SKM-1 (cell line): ENCODE measurements at regions not wholly inside any gene's neighbourhood (a gene's known extent, or its start where the extent isn't known, plus 50 kb on each side); places are given as distances from the start of the nearest gene placed in this dataset.

Experiments used
- DNase-seq: peaks from one replicate; lab custom pipeline; 2025; ENCODE audit not compliant: unreplicated experiment; lab: John Stamatoyannopoulos, UW

DNA sequence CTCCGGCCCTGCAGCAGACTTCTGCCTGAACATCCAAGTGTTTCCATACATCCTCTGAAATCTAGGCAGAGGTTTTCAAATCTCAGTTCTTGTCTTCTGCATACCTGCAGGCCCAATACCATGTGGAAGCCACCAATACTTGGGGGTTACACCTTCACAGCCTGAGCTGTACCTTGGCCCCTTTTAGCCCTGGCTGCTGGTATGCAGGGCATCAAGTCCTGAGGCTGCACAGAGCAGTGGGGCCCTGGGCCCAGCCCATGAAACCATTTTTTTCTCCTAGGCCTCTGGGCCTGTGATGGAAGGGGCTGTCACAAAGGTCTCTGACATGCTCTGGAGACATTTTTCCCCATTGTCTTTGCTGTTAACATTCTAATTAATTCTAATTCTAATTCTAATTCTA is 680.6 kb downstream of the ELAVL2 start:
- DNase-seq = no peak

DNA sequence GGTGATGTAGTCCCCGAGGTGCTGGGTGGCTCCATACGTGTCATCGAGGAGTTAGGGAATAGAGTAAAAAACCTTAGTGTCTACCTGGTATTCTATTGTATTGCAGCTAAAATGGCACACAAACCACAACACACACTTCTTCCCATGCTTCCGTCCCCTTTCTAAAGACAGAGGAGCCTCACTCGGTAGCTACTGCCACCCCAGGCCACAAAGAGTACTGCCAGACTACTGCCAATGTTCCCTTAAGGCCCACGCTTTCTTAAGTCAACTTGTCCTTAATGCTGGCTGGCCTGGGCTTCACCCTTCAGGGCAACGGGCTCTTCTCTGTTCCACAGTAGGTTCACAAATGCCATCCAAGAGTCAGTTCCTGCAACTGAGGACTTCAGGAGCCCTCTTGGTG is 673.0 kb downstream of the ELAVL2 start:
- DNase-seq = no peak

DNA sequence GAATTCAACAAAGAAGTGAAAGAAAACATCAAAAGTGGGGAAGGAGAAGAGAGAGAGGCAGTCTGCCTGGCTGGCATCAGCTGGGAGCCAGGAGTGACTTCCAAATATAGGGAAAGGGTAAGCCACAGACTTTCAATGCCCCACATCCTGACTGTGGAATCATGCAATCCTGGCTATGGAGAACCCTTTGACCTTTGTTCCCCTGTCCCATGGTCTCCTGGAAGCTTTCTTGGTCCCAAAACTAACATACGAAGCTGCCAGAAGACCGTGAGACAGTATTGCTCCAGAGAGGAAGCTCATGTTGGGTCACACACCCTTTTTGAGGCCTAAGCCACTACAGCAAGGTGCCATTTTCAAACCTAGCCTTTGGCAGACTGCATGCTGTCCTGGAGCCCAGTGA is 665.5 kb downstream of the ELAVL2 start:
- DNase-seq = no peak

DNA sequence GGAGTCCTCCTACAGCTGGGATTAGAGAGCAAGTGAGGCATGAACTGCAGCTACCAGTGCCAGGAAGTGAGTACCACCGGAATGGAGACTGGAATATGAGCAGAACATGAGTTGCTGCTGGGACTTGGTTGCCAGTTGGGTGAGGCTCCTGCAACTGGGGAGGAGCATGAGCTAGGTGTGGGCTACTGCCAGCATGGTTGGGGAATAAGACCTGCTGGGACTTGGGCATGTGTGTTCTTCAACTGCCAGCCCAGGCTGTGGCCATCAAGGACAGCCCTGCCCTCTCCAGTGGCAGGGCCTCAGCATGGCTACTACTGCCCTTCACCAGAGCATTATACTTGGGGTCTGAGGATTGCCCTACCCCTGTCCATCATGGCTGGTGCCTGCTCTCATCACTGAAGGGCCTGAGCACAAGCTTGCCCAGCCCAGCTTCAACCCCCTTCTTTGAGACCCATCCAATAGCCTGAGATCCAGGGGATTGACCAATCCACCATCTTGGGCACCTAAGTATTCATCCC is 665.0 kb downstream of the ELAVL2 start:
- no peak for DNase-seq

DNA sequence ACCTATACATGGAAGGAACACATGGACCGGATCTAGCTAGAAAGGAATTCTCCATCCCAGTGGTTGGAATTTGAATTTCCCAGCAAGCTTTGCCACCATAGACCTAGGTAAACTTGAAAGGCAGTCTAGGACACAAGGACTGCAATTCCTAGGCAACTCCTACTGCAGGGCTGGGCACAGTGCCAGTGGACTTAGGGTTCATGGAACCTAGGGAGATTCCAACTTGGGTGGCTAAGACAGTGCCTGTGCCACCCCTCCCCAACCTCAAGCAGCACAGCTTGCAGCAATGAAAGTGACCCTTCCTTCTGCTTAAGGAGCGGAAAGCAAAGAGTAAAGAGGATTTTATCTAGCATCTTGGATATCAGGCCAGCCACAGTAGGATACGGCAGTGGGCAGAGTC is 663.3 kb downstream of the ELAVL2 start:
- no peak for DNase-seq

DNA sequence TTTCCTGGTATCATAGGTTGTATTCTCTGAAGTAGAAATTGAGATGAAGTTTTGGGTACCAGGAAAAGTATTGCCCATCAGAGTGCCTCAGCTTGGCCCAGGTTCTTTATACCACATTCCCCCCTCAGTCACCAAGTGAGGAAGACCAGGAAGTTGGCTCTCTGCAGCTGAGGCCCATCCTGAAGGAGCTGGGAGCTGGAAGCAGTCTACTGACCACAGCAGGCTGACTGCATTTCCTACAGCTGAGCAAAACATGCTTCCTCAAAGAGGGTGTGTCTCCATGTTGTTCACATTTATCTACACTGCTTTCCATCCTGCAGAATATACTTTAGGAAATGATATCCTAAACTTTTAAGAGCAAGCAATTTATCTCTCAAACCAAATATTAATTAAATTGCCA is 654.6 kb downstream of the ELAVL2 start:
- no peak for DNase-seq

DNA sequence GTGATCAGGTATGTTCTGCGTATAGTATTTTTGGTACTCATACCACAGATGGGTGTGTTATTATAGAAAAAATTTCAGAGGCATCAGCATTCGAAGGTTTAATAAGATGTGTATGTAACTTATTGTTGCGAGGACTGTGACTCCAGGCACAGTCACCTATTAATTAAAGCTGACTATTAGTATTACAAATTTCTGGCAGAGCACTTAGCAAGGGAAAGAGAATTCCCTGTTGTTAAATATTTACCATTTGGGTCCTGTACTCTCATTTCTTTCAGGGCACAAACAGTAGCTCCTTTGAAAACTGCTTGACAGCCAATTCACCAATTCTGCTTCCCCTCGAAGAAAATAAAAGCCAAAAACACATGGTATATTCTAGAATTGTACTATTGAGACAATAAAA is 653.8 kb downstream of the ELAVL2 start:
- no peak for DNase-seq

DNA sequence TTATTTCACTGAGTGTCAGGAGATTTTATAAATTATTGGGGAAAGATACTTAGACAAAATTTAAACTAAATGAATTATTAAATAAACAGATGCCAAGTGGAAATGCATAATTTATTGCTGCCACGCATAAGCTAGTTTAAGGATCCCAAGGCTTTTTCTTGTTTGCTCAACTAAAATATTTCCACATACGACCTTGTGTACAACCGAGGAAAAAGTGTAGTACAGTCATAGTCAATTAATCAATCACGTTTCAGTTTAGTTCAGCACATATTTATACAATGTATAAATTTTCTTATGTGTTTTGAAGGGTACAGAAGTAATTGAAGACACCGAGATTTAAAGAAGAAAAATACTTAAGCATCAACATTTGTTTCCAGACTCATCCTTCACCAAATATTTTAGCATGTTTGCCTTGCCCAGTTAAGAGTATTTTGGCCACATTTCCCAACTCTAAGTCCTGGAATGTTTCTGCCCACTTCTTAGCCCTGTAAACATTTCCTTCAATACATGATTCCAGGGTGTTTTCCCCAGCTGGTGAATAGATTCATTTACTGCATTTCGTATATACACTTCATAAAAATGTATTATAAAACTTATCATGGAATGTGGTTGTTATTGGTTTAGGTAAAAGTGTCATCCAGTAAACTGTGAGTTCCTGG is 652.9 kb downstream of the ELAVL2 start:
- no peak for DNase-seq

DNA sequence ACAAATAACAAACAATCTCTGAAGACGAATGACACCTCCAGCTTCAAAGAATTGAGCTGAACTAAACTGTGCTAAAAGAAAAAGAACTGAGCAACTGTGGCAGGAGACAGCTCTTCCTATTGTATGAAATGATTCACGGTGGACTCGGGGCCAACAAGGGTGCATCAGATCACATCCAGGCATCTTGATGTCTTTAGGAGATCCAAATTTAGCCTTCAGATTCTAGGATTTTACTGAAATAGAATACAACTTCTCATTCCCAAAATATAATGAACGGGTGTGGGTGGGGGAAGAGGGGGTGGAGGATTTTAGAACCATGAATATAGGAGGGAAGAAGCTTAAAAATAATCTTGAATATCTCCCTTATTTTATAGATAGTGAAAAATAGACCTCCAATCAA is 631.8 kb downstream of the ELAVL2 start:
- DNase-seq = no peak

DNA sequence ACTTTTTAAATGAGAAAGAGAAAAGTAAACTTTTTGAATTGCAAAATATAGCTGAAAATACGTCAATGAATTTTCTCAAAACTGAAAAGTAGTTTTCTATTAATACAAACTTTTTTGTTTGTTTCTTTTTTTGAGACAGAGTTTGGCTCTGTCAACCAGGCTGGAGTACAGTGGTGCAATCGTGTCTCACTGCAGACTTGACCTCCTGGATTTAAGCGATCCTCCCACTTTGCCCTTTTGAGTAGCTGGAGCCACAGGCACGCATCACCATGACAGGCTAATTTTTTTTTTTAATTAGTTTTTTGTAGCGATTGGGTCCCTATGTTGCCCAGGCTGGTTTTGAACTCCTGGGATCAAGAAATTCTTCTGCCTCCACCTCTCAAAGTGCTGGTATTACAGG is 610.4 kb downstream of the ELAVL2 start:
- no peak for DNase-seq

DNA sequence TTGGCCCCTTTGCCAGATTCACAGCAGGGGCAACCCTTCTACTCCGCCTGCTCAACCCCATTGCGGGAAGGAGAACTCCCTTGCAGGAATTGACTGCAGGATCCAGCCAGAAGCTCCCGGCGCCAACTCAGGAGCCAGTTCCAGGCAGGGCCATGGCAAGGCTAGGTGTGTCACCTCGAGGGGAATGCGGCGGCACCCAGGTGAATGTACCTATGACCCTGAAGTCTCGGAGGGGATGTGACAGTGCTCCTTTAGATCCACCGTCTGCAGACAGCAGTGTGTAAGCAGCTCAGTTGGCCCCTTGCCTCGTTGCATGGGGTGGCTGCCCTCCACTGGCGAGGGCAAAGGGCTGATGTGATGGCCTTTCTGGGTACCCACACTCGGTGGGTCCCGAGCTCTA is 606.6 kb downstream of the ELAVL2 start:
- DNase-seq = no peak

DNA sequence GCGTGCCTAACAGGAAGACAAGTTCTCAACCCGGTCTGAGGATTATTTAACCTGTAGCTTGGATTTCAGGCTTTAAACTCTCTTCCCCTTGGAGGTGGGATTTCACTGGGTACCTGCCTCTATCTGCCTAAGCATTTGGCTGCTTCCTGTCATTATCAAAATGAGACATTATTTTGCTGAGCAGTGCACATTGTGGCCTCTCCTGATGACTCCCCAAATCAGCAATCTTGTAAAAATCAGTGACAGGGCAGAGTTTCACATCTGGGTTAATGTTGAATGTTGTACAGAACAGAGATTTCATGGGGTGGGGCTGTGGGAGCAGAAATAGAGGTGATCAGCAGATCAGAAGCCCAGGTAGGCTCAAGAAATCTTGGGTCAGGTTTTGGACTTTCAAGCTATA is 605.9 kb downstream of the ELAVL2 start:
- no peak for DNase-seq

DNA sequence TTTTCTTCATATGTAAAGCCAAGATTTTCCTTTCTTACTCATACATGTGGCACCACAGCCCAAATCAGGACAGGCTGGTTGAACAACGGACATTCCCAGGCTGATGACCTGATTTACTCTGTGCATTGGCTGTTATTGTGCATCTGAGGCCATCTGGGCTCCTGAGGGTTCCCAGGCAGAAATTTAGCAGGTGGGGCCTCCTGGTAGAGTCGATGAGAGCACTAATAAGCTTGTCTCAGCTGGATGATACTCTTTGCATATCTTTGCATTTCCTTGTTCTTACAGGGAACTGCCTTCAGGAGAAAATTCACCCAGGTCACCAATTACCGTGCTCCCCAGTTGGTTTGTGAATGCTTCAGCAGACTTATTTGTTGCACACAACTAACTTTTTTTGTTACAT is 605.1 kb downstream of the ELAVL2 start:
- no peak for DNase-seq

DNA sequence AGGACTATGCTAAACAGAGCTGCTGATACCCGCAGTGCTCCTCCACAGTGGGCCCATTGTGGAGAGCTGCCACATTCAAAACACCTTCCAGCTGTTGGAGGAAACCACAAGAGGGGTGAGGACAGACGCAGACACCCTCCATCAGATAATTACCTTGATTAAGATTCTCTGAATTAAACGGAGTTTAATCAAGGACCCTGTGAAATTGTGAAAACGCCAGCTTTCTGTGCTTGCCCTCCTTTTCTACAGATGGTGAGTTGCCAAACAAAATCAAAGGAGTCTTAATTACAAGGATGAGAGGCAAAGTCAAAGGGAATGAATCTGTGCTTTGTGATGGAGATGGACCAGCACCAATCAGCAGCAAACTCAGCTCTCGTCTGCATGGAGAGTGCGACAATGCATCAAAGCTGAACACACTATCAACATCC is 596.1 kb downstream of the ELAVL2 start:
- no peak for DNase-seq

DNA sequence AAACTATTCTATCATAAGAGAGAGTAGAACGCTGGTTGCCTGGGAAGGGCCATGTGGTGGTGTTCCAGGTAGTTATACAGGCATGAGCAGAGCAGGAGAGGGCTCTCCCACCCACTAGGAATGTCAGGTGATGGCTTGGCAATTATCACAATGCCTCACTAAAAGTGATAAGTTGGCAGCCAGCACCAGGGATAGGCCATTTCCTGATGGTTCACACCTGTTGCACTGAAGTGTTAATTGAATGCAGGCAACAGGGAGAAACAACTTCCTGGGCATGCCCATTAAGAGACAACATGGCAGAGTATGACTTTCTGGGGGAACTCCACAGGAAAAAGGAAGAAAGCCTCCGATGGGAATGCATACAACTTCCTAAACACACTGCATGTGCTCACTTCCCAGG is 593.2 kb downstream of the ELAVL2 start:
- DNase-seq = no peak

DNA sequence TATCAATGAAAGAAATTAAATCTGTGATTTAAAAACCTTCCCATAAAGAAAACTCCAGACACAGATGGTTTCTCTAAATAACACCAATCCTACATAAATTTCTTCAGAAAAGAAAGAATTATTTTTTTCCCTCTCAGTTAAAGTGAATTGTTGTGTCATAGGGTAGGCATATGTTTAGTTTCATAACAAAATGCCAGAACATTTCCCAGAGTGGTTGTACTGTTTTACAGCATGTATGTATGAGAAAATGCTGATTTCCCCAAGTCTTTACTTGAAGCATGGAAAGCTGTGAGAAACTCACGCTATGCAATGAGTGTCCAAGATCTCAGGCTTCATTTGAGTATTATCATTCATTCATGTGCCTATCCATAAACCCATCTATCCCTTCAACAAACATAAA is 582.5 kb downstream of the ELAVL2 start:
- DNase-seq = no peak

DNA sequence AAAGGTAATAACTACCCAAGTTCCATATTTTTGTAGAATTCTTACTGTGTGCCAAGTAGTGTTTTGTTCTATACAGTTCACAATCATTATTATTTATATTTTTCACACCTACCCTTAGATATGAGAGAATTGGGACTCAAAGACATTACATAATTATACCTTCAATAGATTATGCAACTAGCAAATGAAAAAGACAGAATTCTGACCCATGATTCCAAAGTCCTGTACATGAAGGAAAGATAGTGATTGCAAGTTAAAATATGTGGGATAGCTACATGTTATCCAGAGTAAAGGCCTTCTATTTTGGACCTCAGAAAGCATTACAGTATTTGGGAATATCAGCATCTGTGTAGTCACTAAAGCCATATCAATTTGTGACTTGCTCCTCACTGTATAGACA is 581.0 kb downstream of the ELAVL2 start:
- DNase-seq = no peak

DNA sequence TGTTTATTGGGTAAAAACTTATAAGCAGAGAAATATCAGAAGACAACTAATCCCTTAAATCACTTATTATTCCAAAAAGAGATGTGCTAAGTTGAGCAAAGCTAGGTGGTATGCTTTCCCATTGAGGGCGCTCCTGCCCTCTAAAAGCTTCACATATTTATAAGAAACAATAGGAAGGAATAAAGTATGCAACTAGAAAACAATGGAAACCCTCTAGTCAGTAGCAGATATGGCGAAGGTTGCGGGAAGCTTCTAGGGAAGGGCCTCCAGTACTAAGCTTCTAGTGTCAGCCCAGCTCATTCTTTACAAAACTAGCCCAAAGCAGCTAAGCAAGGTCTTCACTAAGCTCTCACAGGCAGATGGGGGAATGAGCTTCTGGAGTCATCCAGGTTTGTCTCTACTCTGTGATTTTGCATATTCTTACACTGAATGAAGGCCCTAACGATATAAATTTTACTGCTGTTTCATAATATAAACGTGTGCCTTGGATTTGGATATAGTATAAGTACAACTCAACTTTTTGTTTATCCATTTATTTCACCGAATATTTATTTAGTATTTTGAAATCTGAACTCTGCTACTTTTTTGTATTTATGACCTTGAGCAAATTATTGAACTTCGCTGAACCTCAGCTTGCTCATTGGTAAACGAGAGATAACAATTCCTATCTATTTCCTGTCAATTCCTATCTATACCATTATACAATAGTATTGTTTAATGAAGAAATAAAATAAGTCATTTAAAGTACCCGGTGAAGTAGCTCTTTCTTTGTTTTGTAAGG is 571.4 kb downstream of the ELAVL2 start:
- DNase-seq = no peak

DNA sequence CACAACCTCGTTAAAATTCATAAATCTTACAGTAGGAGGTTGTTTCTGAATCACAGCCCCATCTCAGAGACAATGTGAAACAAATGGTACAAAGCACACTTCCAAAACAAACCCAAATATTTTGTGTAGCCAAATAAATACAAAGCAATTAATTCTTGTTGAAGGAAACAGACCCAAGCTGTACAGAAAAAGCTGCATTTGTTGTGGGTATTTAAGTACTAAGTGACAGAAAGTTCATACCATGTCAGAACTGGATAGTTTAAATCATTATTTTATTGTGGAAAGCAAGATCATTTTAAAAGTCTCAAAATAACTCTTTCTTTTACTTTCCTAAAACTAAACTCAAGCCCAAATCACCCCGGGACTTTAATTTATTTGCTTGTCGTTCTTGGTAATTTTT is 570.7 kb downstream of the ELAVL2 start:
- no peak for DNase-seq

DNA sequence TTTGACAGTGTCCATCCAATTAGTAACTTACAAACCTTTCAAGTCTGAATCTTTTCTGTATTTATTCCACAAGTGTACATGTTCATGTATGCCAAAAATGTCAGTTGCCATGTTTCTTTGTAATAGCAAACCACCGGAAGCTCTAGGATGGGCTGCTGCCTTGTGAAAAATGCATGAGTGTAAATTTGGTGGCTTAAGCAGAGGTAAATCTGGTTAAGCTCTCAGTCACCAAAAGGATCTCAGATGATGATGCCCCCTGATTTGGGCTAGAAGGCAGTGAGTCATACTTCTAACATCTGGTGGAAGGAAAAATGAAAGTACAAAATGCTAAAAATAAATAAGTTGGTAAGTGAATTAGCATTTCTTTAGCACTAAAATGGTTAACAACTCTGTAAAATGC is 567.5 kb downstream of the ELAVL2 start:
- no peak for DNase-seq

DNA sequence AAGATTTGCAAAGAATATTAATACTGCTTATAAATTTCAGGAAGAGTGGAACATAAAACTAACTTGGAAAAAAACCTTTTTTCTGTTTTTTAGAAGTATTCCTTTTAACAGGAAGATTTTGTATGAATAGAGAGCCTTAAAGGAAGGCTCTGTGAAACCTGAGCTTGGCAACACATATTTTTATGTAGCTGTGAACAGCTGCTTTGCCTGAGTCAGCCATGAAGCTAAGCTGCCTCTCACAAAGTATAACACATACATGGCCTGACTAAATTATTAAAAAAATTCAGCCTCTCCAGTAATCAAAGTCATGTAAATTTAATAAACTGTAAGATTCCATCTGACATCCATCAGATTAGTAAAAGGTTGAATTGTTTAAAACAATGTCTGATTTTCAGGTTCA is 547.5 kb downstream of the ELAVL2 start:
- no peak for DNase-seq

DNA sequence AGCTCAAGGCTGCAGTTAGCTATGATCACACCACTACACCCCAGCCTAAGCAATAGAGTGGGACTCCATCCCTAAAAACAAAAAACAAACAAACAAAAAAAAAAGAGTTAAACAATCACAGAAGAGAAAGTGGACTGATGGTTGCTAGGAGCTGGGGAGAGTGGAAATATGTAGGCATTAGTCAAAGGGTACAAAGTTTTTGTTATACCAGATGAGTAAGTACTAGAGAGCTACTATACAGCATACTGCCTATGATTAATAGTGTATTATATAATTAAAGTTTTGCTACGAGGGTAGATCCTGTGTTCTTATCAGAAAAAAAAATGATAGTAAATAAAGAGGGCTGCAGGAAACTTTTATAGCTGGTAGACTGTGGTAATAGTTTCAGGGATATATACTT is 538.6 kb downstream of the ELAVL2 start:
- DNase-seq = no peak

DNA sequence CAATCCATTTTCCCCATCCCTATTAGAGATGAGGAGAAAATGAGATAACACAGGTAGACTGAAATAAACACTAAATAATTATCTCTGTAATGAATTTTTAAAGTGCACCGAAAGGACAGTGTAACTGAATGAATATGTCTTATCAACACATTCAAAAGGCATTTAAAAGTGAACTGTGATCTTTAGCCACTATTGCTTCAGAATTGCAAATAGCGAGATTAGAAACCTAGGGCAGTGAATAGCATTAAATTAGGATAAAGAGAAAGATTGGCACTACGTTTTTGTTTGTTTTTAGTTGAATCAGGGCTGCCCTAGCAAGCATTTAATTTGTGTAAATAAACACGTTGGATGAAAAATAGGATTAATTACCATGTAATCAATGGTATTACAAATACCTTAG is 537.5 kb downstream of the ELAVL2 start:
- DNase-seq = no peak
